SK-MEL-5 (cell line): ENCODE measurements at regions not wholly inside any gene's neighbourhood (a gene's known extent, or its start where the extent isn't known, plus 50 kb on each side); places are given as distances from the start of the nearest gene placed in this dataset.

Source experiments
- DNase-seq: peaks from one replicate; pipeline ENCODE4 v3.0.0-alpha.2; 2016; ENCODE audit warnings: low read depth, low spot score
- in situ Hi-C: cut with HindIII; loops from 2 replicates; pipeline ENCODE4 v1.10.0; 2016; ENCODE audit warnings: low sequenced_read_pairs, high pct_unique_total_duplicates, low pct_unique_long_range_greater_than_20kb

DNA sequence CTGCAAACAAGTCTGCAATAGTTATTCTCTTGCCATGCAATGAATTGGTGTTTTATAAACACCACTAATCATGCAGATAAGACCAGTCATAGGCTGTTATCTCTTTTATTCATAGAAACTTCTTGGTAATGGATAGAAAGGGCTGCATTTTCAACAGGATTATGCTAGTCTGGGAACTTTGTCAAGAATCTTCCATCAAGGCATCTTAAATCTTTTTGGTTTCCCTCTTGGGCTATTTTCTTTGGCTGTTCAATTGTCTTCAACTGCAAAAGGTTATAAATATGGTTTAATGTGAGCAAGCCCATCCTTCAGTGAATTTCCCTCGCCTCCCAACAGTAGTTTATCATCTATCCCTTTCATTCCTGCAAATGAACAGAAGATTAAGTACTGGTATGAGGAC is 59.0 kb upstream of the MINAR1 start:
- DNase-seq, result no peak
- in situ Hi-C loops, result no loop called here

DNA sequence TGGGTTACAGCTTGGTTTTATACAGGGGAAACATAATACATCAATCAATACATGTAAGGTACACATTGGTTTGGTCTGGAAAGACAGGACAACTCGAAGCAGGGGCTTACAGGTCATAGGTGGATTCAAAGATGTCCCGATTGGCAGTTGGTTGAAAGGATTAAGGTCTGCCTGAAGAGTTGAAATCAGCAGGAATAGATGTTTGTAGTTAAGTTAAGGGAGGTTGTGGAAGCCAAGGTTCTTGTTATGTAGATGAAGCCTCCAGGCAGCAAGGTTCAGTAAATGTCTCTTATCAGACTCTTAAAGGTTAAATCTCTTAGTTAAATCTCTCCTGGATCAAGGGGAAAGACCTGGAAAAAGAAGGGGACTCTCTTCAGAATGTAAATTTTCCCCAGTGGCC is 58.4 kb upstream of the MINAR1 start:
- DNase-seq, result no peak
- in situ Hi-C loops, result no loop called here

DNA sequence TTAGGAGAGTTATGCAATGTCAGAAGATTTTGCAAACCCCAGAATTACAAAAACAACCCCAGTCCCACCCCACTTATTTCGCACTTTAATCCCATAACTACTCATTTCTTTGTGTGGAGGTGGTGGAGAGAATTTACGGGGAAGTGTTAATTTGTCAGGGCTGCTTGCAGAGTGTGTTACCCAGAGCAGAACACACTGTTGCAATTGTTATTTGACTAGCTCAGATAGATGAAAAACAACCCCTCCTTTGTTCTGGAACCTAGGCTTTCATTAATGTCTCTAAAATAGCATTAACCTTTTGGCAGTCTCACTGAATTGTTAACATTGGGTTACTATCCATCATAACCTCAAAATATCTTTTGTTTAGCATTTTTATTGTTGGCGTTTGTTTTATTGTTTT is 55.8 kb upstream of the MINAR1 start:
- in situ Hi-C loops, result no loop called here

DNA sequence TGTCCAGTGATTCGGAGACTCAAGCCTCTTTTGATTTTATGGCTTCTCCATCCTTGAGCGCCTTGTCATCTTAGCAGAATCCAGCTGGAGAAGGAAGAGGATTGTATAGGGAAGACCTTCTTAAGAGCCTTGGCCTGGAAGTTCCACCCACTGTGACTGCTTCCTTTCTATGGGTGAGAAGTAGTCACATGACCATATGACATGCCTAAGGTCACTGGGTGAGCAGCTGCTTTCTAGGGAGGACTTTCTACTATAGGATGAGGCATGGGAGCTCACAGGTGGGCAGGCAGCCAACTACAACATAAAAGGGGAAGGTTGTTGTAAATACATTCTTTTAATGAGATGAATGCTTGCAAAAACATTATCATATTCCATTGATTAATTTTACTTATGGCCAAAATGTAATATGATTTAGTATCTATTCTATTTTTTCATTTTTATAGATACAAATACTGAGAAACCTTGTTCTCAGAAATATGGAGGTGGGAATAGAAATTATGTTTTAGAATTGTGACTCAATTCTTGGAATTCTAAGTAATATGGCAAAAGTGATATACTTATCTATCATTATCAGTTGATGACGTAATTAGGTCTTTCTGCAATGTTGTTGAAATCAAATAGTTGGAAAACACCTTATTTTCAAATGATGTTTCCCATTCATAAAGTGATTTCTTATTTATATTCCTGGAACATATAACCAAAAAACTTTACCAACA is 53.6 kb upstream of the MINAR1 start:
- in situ Hi-C loops, result no loop called here
- DNase-seq, result peak; percentile 34

More for the DNA sequence above, 55.8 kb upstream of the MINAR1 start:
- DNase-seq, result peak; percentile 75

DNA sequence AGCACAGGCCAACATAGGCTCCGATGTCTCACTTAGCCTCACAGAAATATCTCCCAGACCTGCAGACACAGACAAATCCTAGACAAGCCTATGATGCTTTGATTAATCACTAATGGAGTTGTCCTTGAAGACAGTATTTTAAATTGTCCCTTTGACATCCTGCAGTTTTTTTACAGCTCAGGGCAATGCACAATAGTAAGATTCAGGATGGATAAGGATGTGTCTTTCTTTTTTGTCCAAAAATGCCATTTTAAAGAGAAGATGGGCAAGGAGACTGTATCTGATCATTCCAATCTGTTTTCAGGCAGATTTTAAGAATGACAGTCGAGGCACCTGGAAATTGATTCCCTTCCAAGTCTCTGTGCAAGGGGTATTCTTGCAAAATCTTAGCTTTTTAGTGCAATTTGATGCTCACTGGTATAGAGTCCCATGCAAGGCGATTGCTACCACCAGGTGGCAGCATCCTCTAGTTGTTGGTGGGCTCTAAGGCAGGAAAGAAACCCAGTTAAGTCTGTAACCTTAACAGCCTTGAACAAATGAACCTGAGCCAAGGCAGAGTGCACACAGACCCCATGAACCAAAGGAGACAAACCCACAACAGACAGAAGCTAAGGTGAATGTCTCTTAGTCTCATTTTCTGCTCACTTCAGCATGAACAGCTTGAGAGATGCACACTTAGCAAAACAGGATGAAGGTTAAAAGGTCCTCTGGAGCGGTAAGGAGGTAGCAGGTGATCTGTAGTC is 51.2 kb upstream of the MINAR1 start:
- in situ Hi-C loops, result no loop called here
- peak; percentile 85 for DNase-seq

DNA sequence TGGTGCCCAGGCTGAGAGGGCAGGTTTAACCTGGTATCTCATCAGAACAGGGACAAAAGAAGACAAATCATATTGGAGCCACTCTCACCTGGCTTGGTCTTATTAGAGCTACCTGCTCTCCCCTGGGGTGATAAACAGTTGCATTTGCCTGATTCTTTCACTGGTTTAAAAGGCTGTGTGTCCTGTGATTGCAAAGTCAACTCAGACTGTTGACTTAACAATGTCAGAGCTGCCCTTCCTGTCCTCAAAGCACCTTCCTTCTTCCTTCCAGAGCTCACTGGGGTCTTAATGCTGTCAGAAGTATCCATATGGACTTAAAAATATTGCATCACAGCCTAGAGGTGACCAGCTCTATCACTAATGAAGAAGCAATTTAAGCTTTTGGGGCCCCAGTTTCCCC is 50.5 kb upstream of the MINAR1 start:
- in situ Hi-C loops, result no loop called here
- no peak for DNase-seq
